HG03060 (cell line): ENCODE measurements at regions not wholly inside any gene's neighbourhood (a gene's known extent, or its start where the extent isn't known, plus 50 kb on each side); places are given as distances from the start of the nearest gene placed in this dataset.

Experiments used
- ATAC-seq: cut with Tn5 transposase; IDR thresholded peaks from one replicate; pipeline ENCODE4 v1.9.1; 2021; ENCODE audit warnings: low read depth, moderate number of reproducible peaks; ENCODE audit not compliant: unreplicated experiment

- ATAC-seq: no peak
Observed at GRCh38 chr9:16221822-16222547, 648.5 kb downstream of the BNC2 start.

- ATAC-seq: no peak
Observed at GRCh38 chr9:16223074-16223871, 647.2 kb downstream of the BNC2 start.

GRCh38 chr9:16230731-16231130 is 639.7 kb downstream of the BNC2 start:
- no peak for ATAC-seq

- no peak for ATAC-seq
Observed at GRCh38 chr9:16236311-16236710, 634.2 kb downstream of the BNC2 start.

- no peak for ATAC-seq
Observed at GRCh38 chr9:16236882-16237281, 633.6 kb downstream of the BNC2 start.

GRCh38 chr9:16238623-16239138 is 631.8 kb downstream of the BNC2 start:
- no peak for ATAC-seq

GRCh38 chr9:16241231-16241630 is 629.2 kb downstream of the BNC2 start:
- ATAC-seq: no peak

- no peak for ATAC-seq
Observed at GRCh38 chr9:16243798-16244197, 626.7 kb downstream of the BNC2 start.

- no peak for ATAC-seq
Observed at GRCh38 chr9:16245756-16246440, 624.6 kb downstream of the BNC2 start.

GRCh38 chr9:16246785-16247184 is 623.7 kb downstream of the BNC2 start:
- ATAC-seq: no peak

- no peak for ATAC-seq
Observed at GRCh38 chr9:16247188-16247875, 623.1 kb downstream of the BNC2 start.

GRCh38 chr9:16248822-16249221 is 621.6 kb downstream of the BNC2 start:
- ATAC-seq: no peak

GRCh38 chr9:16252616-16253015 is 617.9 kb downstream of the BNC2 start:
- no peak for ATAC-seq

GRCh38 chr9:16254674-16255073 is 615.8 kb downstream of the BNC2 start:
- ATAC-seq: no peak

GRCh38 chr9:16255217-16255616 is 615.3 kb downstream of the BNC2 start:
- no peak for ATAC-seq

GRCh38 chr9:16257604-16258003 is 612.9 kb downstream of the BNC2 start:
- no peak for ATAC-seq

- ATAC-seq: no peak
Observed at GRCh38 chr9:16258191-16258590, 612.3 kb downstream of the BNC2 start.

GRCh38 chr9:16258708-16259107 is 611.8 kb downstream of the BNC2 start:
- no peak for ATAC-seq

GRCh38 chr9:16262477-16263261 is 607.8 kb downstream of the BNC2 start:
- no peak for ATAC-seq

- ATAC-seq: no peak
Observed at GRCh38 chr9:16265688-16266087, 604.8 kb downstream of the BNC2 start.
